ENCODE measurements at regions not wholly inside any gene's neighbourhood (a gene's known extent, or its start where the extent isn't known, plus 50 kb on each side); places are given as distances from the start of the nearest gene placed in this dataset.

DNA sequence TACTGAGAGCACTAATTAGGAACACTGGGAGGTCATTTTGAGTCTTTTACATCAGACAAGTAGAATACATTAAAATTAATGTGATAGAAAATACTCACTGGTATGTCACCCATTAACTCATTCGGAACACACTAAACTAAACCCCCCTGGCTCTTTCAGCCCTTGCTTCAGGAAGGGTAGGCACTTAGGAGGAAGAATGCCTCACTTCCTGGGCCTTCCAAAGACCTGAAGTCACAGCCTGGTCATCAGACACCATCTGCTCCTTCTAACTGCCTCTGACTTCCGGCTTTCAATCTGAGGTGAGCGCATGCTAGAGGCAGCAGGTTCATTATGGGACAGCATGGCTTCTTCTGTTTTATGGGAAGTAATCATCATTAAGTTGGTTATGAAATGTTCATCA is 451.4 kb downstream of the PID1 start:
- DNase-seq (ENCODE audit: low read depth, low spot score) (no peak), FAIRE-seq (no peak)
- no peaks in the 10 kb centered on the region for H3K9me3 ChIP-seq (replicated peaks; ENCODE audit: control insufficient read depth, insufficient read depth, low read length)
- H4K20me1 ChIP-seq (replicated peaks; ENCODE audit: control insufficient read depth, extremely low read depth, insufficient read depth, low read length), result no peaks in the 10 kb centered on the region
- H3K9me1 ChIP-seq (replicated peaks; ENCODE audit: control insufficient read depth, extremely low read depth, insufficient read depth, low read length), result no peaks in the 10 kb centered on the region
- H3K9ac ChIP-seq (replicated peaks; ENCODE audit: extremely low read depth, insufficient read depth, low read length), result no peak overlapping the region
- no TSS peak for BruUV-seq (replicated peaks)
- H3K4me2 ChIP-seq (ENCODE audit: insufficient read depth, low read length), result no peak overlapping the region
- H2AFZ ChIP-seq (ENCODE audit: low read depth, low read length), result no peak overlapping the region
- dilution Hi-C loops (cut with MboI; ENCODE audit: extremely low pct_ligation_motif_present, low sequenced_read_pairs) (no loop called here), intact Hi-C loops (cut with micrococcal nuclease) (no loop called here)
- H3K4me3 ChIP-seq (replicated peaks in 1 of 3; ENCODE audit: insufficient read depth in 1 of 3, low read depth in 1 of 3, low read length in 3 of 3), result no peak overlapping the region
- H3K27me3 ChIP-seq (ENCODE audit: control insufficient read depth in 2 of 2, insufficient read depth in 2 of 2, low read length in 2 of 2), result no peaks in the 10 kb centered on the region
- no peaks in the 10 kb centered on the region for H3K36me3 ChIP-seq (ENCODE audit: control insufficient read depth in 2 of 2, extremely low read depth in 1 of 2, insufficient read depth in 2 of 2, low read length in 2 of 2)
- no peaks in the 10 kb centered on the region for H3K79me2 ChIP-seq (ENCODE audit: control insufficient read depth, insufficient read depth, low read length)
- ChIA-PET POLR2A (no interaction called here), CTCF (no interaction called here)
- H3K4me1 ChIP-seq (ENCODE audit: control insufficient read depth, extremely low read depth, insufficient read depth, low read length), result no peaks in the 10 kb centered on the region
- no peak overlapping the region for H3K27ac ChIP-seq (ENCODE audit: insufficient read depth, low read depth, low read length)
- TF ChIP-seq JUN (IDR thresholded peaks at IDR 0.05; ENCODE audit: borderline replicate concordance, insufficient read depth, insufficient read length, low read depth), result no peak
- no peak for TF ChIP-seq GATA2 (IDR thresholded peaks at IDR 0.05; ENCODE audit: insufficient read depth, insufficient read length, low read depth, low read length)
- no peak for TF ChIP-seq EZH2 (IDR thresholded peaks at IDR 0.05; ENCODE audit: borderline replicate concordance, low read depth, low read length, severe bottlenecking)
- TF ChIP-seq FOS (IDR thresholded peaks at IDR 0.05; ENCODE audit: borderline replicate concordance, insufficient read depth, low read length), result no peak
- no peak for TF ChIP-seq MYC (IDR thresholded peaks at IDR 0.05; ENCODE audit: low read depth, low read length)
- TF ChIP-seq, protein P1, sequence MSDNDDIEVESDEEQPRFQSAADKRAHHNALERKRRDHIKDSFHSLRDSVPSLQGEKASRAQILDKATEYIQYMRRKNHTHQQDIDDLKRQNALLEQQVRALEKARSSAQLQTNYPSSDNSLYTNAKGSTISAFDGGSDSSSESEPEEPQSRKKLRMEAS (IDR thresholded peaks at IDR 0.05; ENCODE audit: insufficient read depth, insufficient read length), result no peak
- TF ChIP-seq POLR2A (IDR thresholded peaks at IDR 0.05; ENCODE audit: low read depth, low read length), result no peak
- TF ChIP-seq, protein P2, sequence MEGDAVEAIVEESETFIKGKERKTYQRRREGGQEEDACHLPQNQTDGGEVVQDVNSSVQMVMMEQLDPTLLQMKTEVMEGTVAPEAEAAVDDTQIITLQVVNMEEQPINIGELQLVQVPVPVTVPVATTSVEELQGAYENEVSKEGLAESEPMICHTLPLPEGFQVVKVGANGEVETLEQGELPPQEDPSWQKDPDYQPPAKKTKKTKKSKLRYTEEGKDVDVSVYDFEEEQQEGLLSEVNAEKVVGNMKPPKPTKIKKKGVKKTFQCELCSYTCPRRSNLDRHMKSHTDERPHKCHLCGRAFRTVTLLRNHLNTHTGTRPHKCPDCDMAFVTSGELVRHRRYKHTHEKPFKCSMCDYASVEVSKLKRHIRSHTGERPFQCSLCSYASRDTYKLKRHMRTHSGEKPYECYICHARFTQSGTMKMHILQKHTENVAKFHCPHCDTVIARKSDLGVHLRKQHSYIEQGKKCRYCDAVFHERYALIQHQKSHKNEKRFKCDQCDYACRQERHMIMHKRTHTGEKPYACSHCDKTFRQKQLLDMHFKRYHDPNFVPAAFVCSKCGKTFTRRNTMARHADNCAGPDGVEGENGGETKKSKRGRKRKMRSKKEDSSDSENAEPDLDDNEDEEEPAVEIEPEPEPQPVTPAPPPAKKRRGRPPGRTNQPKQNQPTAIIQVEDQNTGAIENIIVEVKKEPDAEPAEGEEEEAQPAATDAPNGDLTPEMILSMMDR (IDR thresholded peaks at IDR 0.05; ENCODE audit: extremely low read depth in 1 of 2, insufficient read depth in 1 of 2, low read depth in 1 of 2, low read length in 2 of 2), result no peak
- TF ChIP-seq POLR2AphosphoS5 (IDR thresholded peaks at IDR 0.05; ENCODE audit: insufficient read depth, low read depth, low read length), result no peak

Data from endothelial cell of umbilical vein (primary cell).